Neutrophil (primary cell): ENCODE measurements at regions not wholly inside any gene's neighbourhood (a gene's known extent, or its start where the extent isn't known, plus 50 kb on each side); places are given as distances from the start of the nearest gene placed in this dataset.

ENCODE experiments used
- H3K27ac ChIP-seq: fragments of 200-600 bp; sonication (generic); 2 replicates; pipeline ENCODE4 v1.5.1; 2016; ENCODE audit warnings: mild to moderate bottlenecking, moderate library complexity
- H3K27me3 ChIP-seq: fragments of 200-600 bp; sonication (generic); 2 replicates; pipeline ENCODE4 v1.6.0; 2016; ENCODE audit warnings: mild to moderate bottlenecking
- H3K36me3 ChIP-seq: fragments of 200-600 bp; sonication (generic); 2 replicates; pipeline ENCODE4 v1.5.1; 2017
- H3K4me1 ChIP-seq, 2 experiments: fragments of 200-600 bp in 1 of 2; sonication (generic) in 1 of 2; 1 replicate in 1 of 2; 2 replicates in 1 of 2; pipeline versions ENCODE4 v1.5.1 to v1.6.1; 2013 to 2016; ENCODE audit warnings: low read depth in 1 of 2, low read length in 1 of 2, mild to moderate bottlenecking in 1 of 2, moderate library complexity in 1 of 2; ENCODE audit not compliant: control insufficient read depth in 1 of 2, insufficient read depth in 1 of 2
- H3K4me3 ChIP-seq, 2 experiments: fragments of 200-600 bp in 1 of 2; sonication (generic) in 1 of 2; 1 replicate in 1 of 2; 2 replicates in 1 of 2; pipeline ENCODE4 v1.5.1; 2013 to 2016; ENCODE audit warnings: low read depth in 1 of 2, low read length in 1 of 2, mild to moderate bottlenecking in 1 of 2, moderate library complexity in 1 of 2
- H3K9me3 ChIP-seq: fragments of 200-600 bp; sonication (generic); 2 replicates; pipeline ENCODE4 v1.5.1; 2016
- CTCF ChIP-seq: fragments of 200-600 bp; sonication (generic); IDR thresholded peaks from 2 replicates; pipeline ENCODE4 v1.5.1; 2016; ENCODE audit warnings: antibody characterized with exemption

GRCh38 chr3:21055015-21055414 lies 696.0 kb downstream of the ZNF385D start:
- Histone ChIP-seq H3K4me3 (no peak overlapping the region), H3K9me3 (no peaks in the 10 kb centered on the region), H3K4me1 (no peaks in the 10 kb centered on the region), H3K27ac (no peak overlapping the region), H3K27me3 (no peaks in the 10 kb centered on the region), H3K36me3 (no peaks in the 10 kb centered on the region)
- no peak for TF ChIP-seq CTCF

GRCh38 chr3:21054064-21054463 lies 696.9 kb downstream of the ZNF385D start:
- no peak overlapping the region for H3K4me3 ChIP-seq
- H3K4me1 ChIP-seq, result no peaks in the 10 kb centered on the region
- H3K9me3 ChIP-seq, result no peaks in the 10 kb centered on the region
- H3K36me3 ChIP-seq, result no peaks in the 10 kb centered on the region
- no peak for TF ChIP-seq CTCF
- H3K27me3 ChIP-seq, result no peaks in the 10 kb centered on the region
- H3K27ac ChIP-seq, result no peak overlapping the region

GRCh38 chr3:21049334-21050062 lies 701.5 kb downstream of the ZNF385D start:
- no peak for TF ChIP-seq CTCF
- no peak overlapping the region for H3K4me3 ChIP-seq
- no peaks in the 10 kb centered on the region for H3K9me3 ChIP-seq
- H3K27ac ChIP-seq, result no peak overlapping the region
- H3K4me1 ChIP-seq, result no peaks in the 10 kb centered on the region
- no peaks in the 10 kb centered on the region for H3K36me3 ChIP-seq
- H3K27me3 ChIP-seq, result no peaks in the 10 kb centered on the region

- no peak for TF ChIP-seq CTCF
Observed at GRCh38 chr3:21043139-21043538, 707.9 kb downstream of the ZNF385D start.

GRCh38 chr3:21042184-21042583 lies 708.8 kb downstream of the ZNF385D start:
- Histone ChIP-seq H3K27ac (no peak overlapping the region), H3K36me3 (no peaks in the 10 kb centered on the region), H3K27me3 (no peaks in the 10 kb centered on the region), H3K9me3 (no peaks in the 10 kb centered on the region), H3K4me3 (no peak overlapping the region), H3K4me1 (no peaks in the 10 kb centered on the region)
- no peak for TF ChIP-seq CTCF

More at GRCh38 chr3:21043139-21043538, 707.9 kb downstream of the ZNF385D start:
- no peaks in the 10 kb centered on the region for H3K36me3 ChIP-seq
- H3K9me3 ChIP-seq, result no peaks in the 10 kb centered on the region
- no peak overlapping the region for H3K27ac ChIP-seq
- no peaks in the 10 kb centered on the region for H3K27me3 ChIP-seq
- H3K4me3 ChIP-seq, result no peak overlapping the region
- no peaks in the 10 kb centered on the region for H3K4me1 ChIP-seq
